B cell (primary cell): ENCODE measurements at regions not wholly inside any gene's neighbourhood (a gene's known extent, or its start where the extent isn't known, plus 50 kb on each side); places are given as distances from the start of the nearest gene placed in this dataset.

Experiments used
- ATAC-seq: fragments of 200-7000 bp; cut with Tn5 transposase; one replicate; pipeline ENCODE4 v1.10.0; 2021; ENCODE audit warnings: low read depth, mild to moderate bottlenecking, moderate number of reproducible peaks, moderate library complexity
- CTCF ChIA-PET: fragments of 350-600 bp; sonication (Branson Sonifier 250); formaldehyde crosslinking; loops from one replicate; lab custom pipeline; 2021; ENCODE audit warnings: antibody characterized with exemption, inconsistent platforms; lab: Charles Lee
- POLR2A ChIA-PET: fragments of 350-600 bp; sonication (Branson Sonifier 250); formaldehyde crosslinking; loops from one replicate; lab custom pipeline; 2021; ENCODE audit warnings: antibody characterized with exemption; lab: Charles Lee
- DNase-seq: peaks from one replicate; pipeline ENCODE4 v3.0.0; 2013
- H2AFZ ChIP-seq: 2 replicates; pipeline ENCODE4 v1.6.1; 2012; ENCODE audit warnings: mild to moderate bottlenecking, low read depth, low read length; ENCODE audit not compliant: insufficient read depth, poor library complexity, severe bottlenecking
- H3K27ac ChIP-seq, 2 donors: 1 replicate in 1 of 2; 2 replicates in 1 of 2; pipeline ENCODE4 v1.5.1; 2012 to 2013; ENCODE audit warnings: low read length in 2 of 2, mild to moderate bottlenecking in 2 of 2, moderate library complexity in 1 of 2
- H3K27me3 ChIP-seq, 4 experiments: fragments of 200-600 bp in 1 of 4; sonication (generic) in 1 of 4; replicated peaks in 1 of 4; 1 replicate in 2 of 4; 2 replicates in 2 of 4; pipeline versions ENCODE4 v1.6.1 to v1.7.0; 2013 to 2016; ENCODE audit warnings: low read length in 3 of 4, mild to moderate bottlenecking in 2 of 4, mixed read lengths in 1 of 4, moderate library complexity in 1 of 4; ENCODE audit not compliant: insufficient read depth in 4 of 4, control insufficient read depth in 3 of 4; ENCODE audit errors: control extremely low read depth in 1 of 4
- H3K36me3 ChIP-seq, 2 experiments: replicated peaks in 1 of 2; 1 replicate in 1 of 2; 2 replicates in 1 of 2; pipeline versions ENCODE4 v1.6.1 to v1.7.1; 2013; ENCODE audit warnings: low read length in 1 of 2; ENCODE audit not compliant: insufficient read depth in 2 of 2, control insufficient read depth in 1 of 2; ENCODE audit errors: control extremely low read depth in 1 of 2, extremely low read depth in 1 of 2
- H3K4me1 ChIP-seq, 2 donors: fragments of 200-600 bp in 1 of 2; sonication (generic) in 1 of 2; 1 replicate in 1 of 2; 2 replicates in 1 of 2; pipeline versions ENCODE4 v1.5.1 to v1.6.1; 2013 to 2017; ENCODE audit warnings: low read length in 2 of 2; ENCODE audit not compliant: control insufficient read depth in 2 of 2, insufficient read depth in 2 of 2
- H3K4me2 ChIP-seq: replicated peaks from 2 replicates; pipeline ENCODE3; 2012; ENCODE audit warnings: mild to moderate bottlenecking, low read depth, low read length; ENCODE audit not compliant: poor library complexity, severe bottlenecking
- H3K4me3 ChIP-seq, 5 experiments: fragments of 200-600 bp in 1 of 5; sonication (generic) in 1 of 5; 1 replicate in 3 of 5; 2 replicates in 2 of 5; pipeline versions ENCODE4 v1.5.1 to v1.7.0; 2011 to 2016; ENCODE audit warnings: low read length in 4 of 5, mild to moderate bottlenecking in 4 of 5, low read depth in 2 of 5, control low read depth in 1 of 5, moderate library complexity in 1 of 5; ENCODE audit not compliant: insufficient read depth in 1 of 5; ENCODE audit errors: control extremely low read depth in 1 of 5, extremely low read depth in 1 of 5
- H3K79me2 ChIP-seq: fragments of 200-600 bp; sonication (generic); one replicate; pipeline ENCODE4 v1.6.0; 2016; ENCODE audit warnings: low read length; ENCODE audit not compliant: control insufficient read depth, insufficient read depth
- H3K9ac ChIP-seq: fragments of 200-600 bp; sonication (generic); 2 replicates; pipeline ENCODE4 v1.6.1; 2017; ENCODE audit warnings: mild to moderate bottlenecking, low read length, moderate library complexity
- H3K9me3 ChIP-seq, 3 donors: one replicate each; pipeline versions ENCODE4 v1.6.1 to v1.7.1; 2013; ENCODE audit warnings: low read length in 2 of 3; ENCODE audit not compliant: control insufficient read depth in 2 of 3, insufficient read depth in 1 of 3; ENCODE audit errors: control extremely low read depth in 1 of 3
- H4K20me1 ChIP-seq: 2 replicates; pipeline ENCODE4 v1.6.0; 2012; ENCODE audit warnings: mild to moderate bottlenecking, low read length; ENCODE audit not compliant: insufficient read depth, control insufficient read depth, poor library complexity, severe bottlenecking
- H3K27ac Mint-ChIP-seq: one replicate; pipeline ENCODE4 v1.8.0; 2021; ENCODE audit warnings: mixed read lengths
- H3K27me3 Mint-ChIP-seq: one replicate; pipeline ENCODE4 v1.8.0; 2021; ENCODE audit warnings: mixed read lengths
- H3K4me1 Mint-ChIP-seq: one replicate; pipeline ENCODE4 v1.8.0; 2021; ENCODE audit warnings: mixed read lengths
- H3K4me3 Mint-ChIP-seq: one replicate; pipeline ENCODE4 v1.8.0; 2021; ENCODE audit warnings: mixed read lengths
- H3K9me3 Mint-ChIP-seq: one replicate; pipeline ENCODE4 v1.8.0; 2022; ENCODE audit warnings: mixed read lengths; ENCODE audit not compliant: insufficient read depth
- EZH2 ChIP-seq: IDR thresholded peaks from 2 replicates; pipeline ENCODE4 v1.6.1; 2012; ENCODE audit warnings: borderline replicate concordance, low read depth, mild to moderate bottlenecking, moderate library complexity, low read length; ENCODE audit not compliant: insufficient read depth, poor library complexity, severe bottlenecking
- WGBS: methylation state at CpG from one replicate; pipeline ENCODE4 v1.1.5; 2013; ENCODE audit warnings: missing lambda C conversion rate; ENCODE audit not compliant: insufficient coverage; 5-methylcytosine and 5-hydroxymethylcytosine counted together
- intact Hi-C: fragments of 100-400 bp; cut with micrococcal nuclease; formaldehyde crosslinking; loops from one replicate; pipeline ENCODE4 v1.10.0; 2022
- TF ChIP-seq, protein P1 (sequence below): fragments of 200-600 bp; IDR thresholded peaks from one replicate; pipeline ENCODE4 v1.8.0; 2022; ENCODE audit warnings: antibody characterized with exemption, mild to moderate bottlenecking

- ChIA-PET POLR2A (no interaction called here), CTCF (no interaction called here)
- H3K4me1 Mint-ChIP-seq = no peaks in the 10 kb centered on the region
- H3K27me3 Mint-ChIP-seq = no peaks in the 10 kb centered on the region
- H3K27ac ChIP-seq = no peak overlapping the region
- no peak overlapping the region for H2AFZ ChIP-seq
- H3K4me3 ChIP-seq = no peak overlapping the region
- no peaks in the 10 kb centered on the region for H3K27me3 ChIP-seq
- no peaks in the 10 kb centered on the region for H3K9me3 ChIP-seq
- no peak overlapping the region for H3K27ac Mint-ChIP-seq
- TF ChIP-seq, protein P1, sequence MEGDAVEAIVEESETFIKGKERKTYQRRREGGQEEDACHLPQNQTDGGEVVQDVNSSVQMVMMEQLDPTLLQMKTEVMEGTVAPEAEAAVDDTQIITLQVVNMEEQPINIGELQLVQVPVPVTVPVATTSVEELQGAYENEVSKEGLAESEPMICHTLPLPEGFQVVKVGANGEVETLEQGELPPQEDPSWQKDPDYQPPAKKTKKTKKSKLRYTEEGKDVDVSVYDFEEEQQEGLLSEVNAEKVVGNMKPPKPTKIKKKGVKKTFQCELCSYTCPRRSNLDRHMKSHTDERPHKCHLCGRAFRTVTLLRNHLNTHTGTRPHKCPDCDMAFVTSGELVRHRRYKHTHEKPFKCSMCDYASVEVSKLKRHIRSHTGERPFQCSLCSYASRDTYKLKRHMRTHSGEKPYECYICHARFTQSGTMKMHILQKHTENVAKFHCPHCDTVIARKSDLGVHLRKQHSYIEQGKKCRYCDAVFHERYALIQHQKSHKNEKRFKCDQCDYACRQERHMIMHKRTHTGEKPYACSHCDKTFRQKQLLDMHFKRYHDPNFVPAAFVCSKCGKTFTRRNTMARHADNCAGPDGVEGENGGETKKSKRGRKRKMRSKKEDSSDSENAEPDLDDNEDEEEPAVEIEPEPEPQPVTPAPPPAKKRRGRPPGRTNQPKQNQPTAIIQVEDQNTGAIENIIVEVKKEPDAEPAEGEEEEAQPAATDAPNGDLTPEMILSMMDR = no peak
- H3K4me2 ChIP-seq = no peak overlapping the region
- intact Hi-C loops = no loop called here
- no peaks in the 10 kb centered on the region for H3K4me1 ChIP-seq
- WGBS = 100% methylated on average over 1 of the region's 2 CpGs
- ATAC-seq (no peak), DNase-seq (no peak)
- H3K4me3 Mint-ChIP-seq = no peak overlapping the region
- no peaks in the 10 kb centered on the region for H4K20me1 ChIP-seq
- H3K79me2 ChIP-seq = no peaks in the 10 kb centered on the region
- no peaks in the 10 kb centered on the region for H3K36me3 ChIP-seq
- peaks cover 10% of the 10 kb centered on the region for H3K9me3 Mint-ChIP-seq
- H3K9ac ChIP-seq = no peak overlapping the region
Observed at GRCh38 chr3:118740722-118741290, 293.8 kb downstream of the IGSF11 start.

DNA sequence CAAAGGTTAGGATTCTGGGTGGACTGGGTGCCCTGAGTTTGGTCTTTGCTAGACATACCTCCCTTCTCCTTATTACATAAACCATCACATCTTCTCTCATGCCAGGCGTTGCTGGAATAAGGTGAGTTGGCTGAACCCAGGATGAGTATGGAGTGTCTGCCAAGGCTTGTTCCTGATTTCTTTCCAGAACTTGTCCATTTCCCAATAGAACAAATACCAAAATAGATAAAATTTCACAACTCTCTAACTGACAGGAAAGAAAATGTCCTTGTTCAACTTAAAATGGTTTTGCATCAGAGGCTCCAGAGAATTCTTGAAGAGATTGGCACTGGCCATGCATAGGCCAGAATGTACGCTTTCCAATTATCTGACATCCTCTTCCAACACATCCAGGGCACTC is 291.9 kb downstream of the IGSF11 start:
- TF ChIP-seq, protein P1 = no peak
- no peak for TF ChIP-seq EZH2
- no peaks in the 10 kb centered on the region for H3K4me1 Mint-ChIP-seq
- no peaks in the 10 kb centered on the region for H3K4me1 ChIP-seq
- POLR2A ChIA-PET = no interaction called here
- H3K4me2 ChIP-seq = no peak overlapping the region
- no peaks in the 10 kb centered on the region for H3K27me3 ChIP-seq
- H4K20me1 ChIP-seq = no peaks in the 10 kb centered on the region
- H3K9me3 ChIP-seq = no peaks in the 10 kb centered on the region
- intact Hi-C loops = no loop called here
- no peak overlapping the region for H3K27ac Mint-ChIP-seq
- H3K36me3 ChIP-seq = no peaks in the 10 kb centered on the region
- H3K9me3 Mint-ChIP-seq = peaks cover 8% of the 10 kb centered on the region
- no peak overlapping the region for H3K4me3 Mint-ChIP-seq
- no peak overlapping the region for H3K27ac ChIP-seq
- no peak overlapping the region for H3K9ac ChIP-seq
- DNase-seq = no peak
- H3K27me3 Mint-ChIP-seq = no peaks in the 10 kb centered on the region
- H3K4me3 ChIP-seq = no peak overlapping the region
- no peaks in the 10 kb centered on the region for H3K79me2 ChIP-seq
- no peak overlapping the region for H2AFZ ChIP-seq
- ATAC-seq = no peak
- 83% methylated on average over 1 of the region's 2 CpGs for WGBS
- CTCF ChIA-PET = no interaction called here
